ENCODE measurements at regions not wholly inside any gene's neighbourhood (a gene's known extent, or its start where the extent isn't known, plus 50 kb on each side); places are given as distances from the start of the nearest gene placed in this dataset.

- no peak for DNase-seq
These were observed 58.9 kb upstream of the GRAMD2B start for GRCh38 chr5:126364206-126364902.

GRCh38 chr5:126365446-126366198 is 57.6 kb upstream of the GRAMD2B start:
- no peak for DNase-seq

DNA sequence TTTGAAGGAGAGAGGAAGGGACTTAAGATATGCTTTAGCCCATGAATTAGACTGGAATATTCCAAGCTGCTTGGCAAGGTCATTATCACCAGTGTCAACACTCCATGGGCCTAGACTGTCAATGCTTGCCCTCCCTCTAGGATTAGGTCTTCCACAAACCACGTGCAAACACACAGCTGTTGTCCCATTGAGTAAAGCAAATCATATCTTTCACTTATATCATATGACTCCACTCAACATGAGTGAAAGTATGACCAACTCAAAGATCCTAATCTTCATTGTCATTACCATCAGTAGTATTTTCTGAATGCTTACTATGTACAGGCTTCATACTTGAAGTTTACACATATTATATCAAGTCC is 57.0 kb upstream of the GRAMD2B start:
- DNase-seq, result no peak

DNA sequence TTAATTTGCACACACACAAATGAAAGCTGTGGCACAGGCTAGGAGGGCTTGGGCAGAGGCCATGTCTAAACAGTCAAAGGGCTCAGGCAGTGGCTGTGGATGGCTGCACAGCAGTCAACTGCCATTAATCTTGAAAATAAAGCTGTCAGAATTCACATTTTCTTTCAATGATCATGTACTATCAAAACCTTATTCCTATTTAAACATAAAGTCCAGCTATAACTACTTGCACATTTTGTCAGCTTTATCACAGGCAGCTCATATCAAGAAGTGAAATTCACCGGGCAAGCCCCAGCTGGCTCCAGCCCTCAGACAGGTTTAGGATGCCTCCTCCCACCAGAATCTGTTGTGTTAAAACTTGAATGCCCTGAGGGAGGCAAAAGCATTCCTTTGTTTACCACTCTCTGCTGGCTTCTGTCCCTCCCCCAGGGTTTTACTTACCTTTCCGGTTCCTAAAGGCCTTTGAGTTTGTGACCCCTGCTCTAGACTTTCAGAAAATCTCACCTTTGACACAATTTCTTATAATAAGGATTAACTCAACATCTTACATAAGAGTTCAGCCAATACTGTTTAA is 54.9 kb upstream of the GRAMD2B start:
- DNase-seq, result no peak

GRCh38 chr5:126369083-126369482 is 54.1 kb upstream of the GRAMD2B start:
- DNase-seq, result no peak

GRCh38 chr5:126369995-126370731 is 53.0 kb upstream of the GRAMD2B start:
- DNase-seq, result no peak

GRCh38 chr5:126370796-126371718 is 52.2 kb upstream of the GRAMD2B start:
- no peak for DNase-seq

GRCh38 chr5:126373375-126374108 is 49.7 kb upstream of the GRAMD2B start:
- DNase-seq, result peak; percentile 74
